IMR-90 (cell line): ENCODE measurements at regions not wholly inside any gene's neighbourhood (a gene's known extent, or its start where the extent isn't known, plus 50 kb on each side); places are given as distances from the start of the nearest gene placed in this dataset.
"Not testable (repeated sequence)": the region's sequence is repeated elsewhere in the genome, so short reads cannot be mapped to it uniquely, and the experiment has no call there.

Source experiments
- ATAC-seq: fragments of 200-7000 bp; cut with Tn5 transposase; 2 replicates; pipeline ENCODE4 v1.9.1; 2020; ENCODE audit warnings: low read depth, mild to moderate bottlenecking, moderate library complexity
- BruUV-seq: library from RNA; stranded (reverse); fragments of 400-500 nt; replicated peaks from 2 replicates; lab custom pipeline; 2021; lab: Mats Ljungman, UMichigan
- CTCF ChIA-PET: fragments of 300-600 bp; formaldehyde crosslinking; extraction: SDS; loops from one replicate; lab custom pipeline; 2021; ENCODE audit warnings: antibody characterized with exemption; lab: Yijun Ruan, JAX
- POLR2A ChIA-PET: fragments of 300-600 bp; sonication (Branson Sonifier 250); formaldehyde crosslinking; loops from one replicate; lab custom pipeline; 2022; ENCODE audit warnings: antibody characterized with exemption; ENCODE audit not compliant: unreplicated experiment; lab: Charles Lee
- DNase-seq: peaks from one replicate; pipeline ENCODE4 v3.0.0; 2013
- H2AFZ ChIP-seq: replicated peaks from 2 replicates; pipeline ENCODE3; 2013; ENCODE audit warnings: low read length, mild to moderate bottlenecking; ENCODE audit not compliant: poor library complexity
- H2AK5ac ChIP-seq: 2 replicates; pipeline ENCODE4 v1.6.1; 2013; ENCODE audit warnings: low read depth, low read length, inconsistent platforms
- H2AK9ac ChIP-seq: replicated peaks from 2 replicates; pipeline ENCODE3; 2013; ENCODE audit warnings: mild to moderate bottlenecking, low read depth, low read length, moderate library complexity; ENCODE audit not compliant: poor library complexity
- H2BK120ac ChIP-seq: 2 replicates; pipeline ENCODE4 v1.6.1; 2013; ENCODE audit warnings: low read depth, low read length, inconsistent platforms
- H2BK15ac ChIP-seq: 3 replicates; pipeline ENCODE4 v1.6.1; 2013; ENCODE audit warnings: low read depth, low read length, inconsistent platforms
- H2BK20ac ChIP-seq: 2 replicates; pipeline ENCODE4 v1.6.1; 2013; ENCODE audit warnings: low read depth, mild to moderate bottlenecking, inconsistent platforms, low read length, moderate library complexity
- H2BK5ac ChIP-seq: 2 replicates; pipeline ENCODE4 v1.6.1; 2013; ENCODE audit warnings: mild to moderate bottlenecking, low read depth, low read length, inconsistent platforms; ENCODE audit not compliant: poor library complexity, severe bottlenecking
- H3K14ac ChIP-seq: replicated peaks from 2 replicates; pipeline ENCODE4 v1.6.1; 2013; ENCODE audit warnings: low read depth, low read length, inconsistent platforms
- H3K18ac ChIP-seq: 2 replicates; pipeline ENCODE4 v1.6.1; 2013; ENCODE audit warnings: low read depth, low read length, control low read depth
- H3K23ac ChIP-seq: 2 replicates; pipeline ENCODE4 v1.6.1; 2013; ENCODE audit warnings: low read depth, low read length, inconsistent platforms
- H3K27ac ChIP-seq: 2 replicates; pipeline ENCODE4 v1.5.1; 2013; ENCODE audit warnings: mild to moderate bottlenecking, control low read depth, low read length; ENCODE audit not compliant: insufficient read depth
- H3K27me3 ChIP-seq: 2 replicates; pipeline ENCODE4 v1.6.1; 2013; ENCODE audit warnings: low read length; ENCODE audit not compliant: control insufficient read depth, insufficient read depth
- H3K36me3 ChIP-seq: 2 replicates; pipeline ENCODE4 v1.6.1; 2013; ENCODE audit warnings: low read length, mixed read lengths; ENCODE audit not compliant: control insufficient read depth, insufficient read depth
- H3K4ac ChIP-seq: 2 replicates; pipeline ENCODE4 v1.6.1; 2013; ENCODE audit warnings: low read depth, low read length, inconsistent platforms
- H3K4me1 ChIP-seq: 2 replicates; pipeline ENCODE4 v1.6.1; 2013; ENCODE audit warnings: low read length, mixed read lengths; ENCODE audit not compliant: control insufficient read depth, insufficient read depth
- H3K4me2 ChIP-seq: 2 replicates; pipeline ENCODE4 v1.6.1; 2013; ENCODE audit warnings: low read depth, mild to moderate bottlenecking, control low read depth, low read length, moderate library complexity
- H3K4me3 ChIP-seq: 2 replicates; pipeline ENCODE4 v1.5.1; 2013; ENCODE audit warnings: low read depth, mild to moderate bottlenecking, control low read depth, low read length, moderate library complexity; ENCODE audit not compliant: insufficient read depth
- H3K56ac ChIP-seq: 2 replicates; pipeline ENCODE4 v1.6.1; 2013; ENCODE audit warnings: low read length, inconsistent platforms; ENCODE audit not compliant: insufficient read depth; ENCODE audit errors: extremely low read depth
- H3K79me1 ChIP-seq, 2 experiments: 2 replicates each; pipeline ENCODE4 v1.6.1; 2013; ENCODE audit warnings: low read length in 2 of 2, inconsistent platforms in 1 of 2, low read depth in 1 of 2
- H3K9ac ChIP-seq: 2 replicates; pipeline ENCODE4 v1.6.1; 2013; ENCODE audit warnings: low read depth, low read length, control low read depth
- H3K9me1 ChIP-seq: 2 replicates; pipeline ENCODE4 v1.6.1; 2013; ENCODE audit warnings: low read length, inconsistent platforms; ENCODE audit not compliant: insufficient read depth
- H3K9me3 ChIP-seq: 2 replicates; pipeline ENCODE4 v1.6.1; 2013; ENCODE audit warnings: low read length; ENCODE audit not compliant: control insufficient read depth, insufficient read depth
- H4K20me1 ChIP-seq: 2 replicates; pipeline ENCODE4 v1.6.1; 2013; ENCODE audit warnings: low read length, inconsistent platforms; ENCODE audit not compliant: insufficient read depth
- H4K5ac ChIP-seq: 2 replicates; pipeline ENCODE4 v1.6.1; 2013; ENCODE audit warnings: mild to moderate bottlenecking, low read depth, low read length, control low read depth
- H4K8ac ChIP-seq, 2 experiments: 2 replicates each; pipeline ENCODE4 v1.6.1; 2013; ENCODE audit warnings: low read depth in 2 of 2, low read length in 2 of 2, control low read depth in 1 of 2, inconsistent platforms in 1 of 2
- H4K91ac ChIP-seq: 2 replicates; pipeline ENCODE4 v1.6.1; 2013; ENCODE audit warnings: low read depth, low read length, inconsistent platforms; ENCODE audit not compliant: insufficient read depth
- BHLHE40 ChIP-seq: fragments of 150-350 bp; IDR thresholded peaks from 2 replicates; pipeline ENCODE4 v1.6.1; 2016; ENCODE audit warnings: mild to moderate bottlenecking, low read depth, low read length
- CEBPB ChIP-seq: IDR thresholded peaks from 2 replicates; pipeline ENCODE4 v1.6.1; 2012; ENCODE audit warnings: low read depth, low read length, improper control_type of control experiment
- CHD1 ChIP-seq: IDR thresholded peaks from 2 replicates; pipeline ENCODE4 v1.6.1; 2012; ENCODE audit warnings: low read depth, low read length, improper control_type of control experiment
- ELK1 ChIP-seq: fragments of 150-350 bp; IDR thresholded peaks from 2 replicates; pipeline ENCODE4 v1.6.1; 2016; ENCODE audit warnings: low read depth, mild to moderate bottlenecking, low read length, moderate library complexity, borderline replicate concordance
- FOS ChIP-seq: fragments of 150-350 bp; IDR thresholded peaks from 2 replicates; pipeline ENCODE4 v1.6.1; 2016; ENCODE audit warnings: low read depth, low read length
- MAFK ChIP-seq: IDR thresholded peaks from 2 replicates; pipeline ENCODE4 v1.6.1; 2012; ENCODE audit warnings: low read depth, low read length, improper control_type of control experiment
- MXI1 ChIP-seq: IDR thresholded peaks from 2 replicates; pipeline ENCODE4 v1.6.1; 2012; ENCODE audit warnings: low read depth, mild to moderate bottlenecking, low read length, moderate library complexity, borderline replicate concordance
- POLR2A ChIP-seq: IDR thresholded peaks from 2 replicates; pipeline ENCODE4 v1.6.1; 2012; ENCODE audit warnings: mild to moderate bottlenecking, low read depth, low read length
- RCOR1 ChIP-seq: IDR thresholded peaks from 2 replicates; pipeline ENCODE4 v1.6.1; 2012; ENCODE audit warnings: mild to moderate bottlenecking, low read length, improper control_type of control experiment; ENCODE audit not compliant: insufficient replicate concordance
- RFX5 ChIP-seq: IDR thresholded peaks from 2 replicates; pipeline ENCODE4 v1.8.0; 2012; ENCODE audit warnings: low read depth, mild to moderate bottlenecking, low read length, moderate library complexity
- SMC3 ChIP-seq: fragments of 150-350 bp; IDR thresholded peaks from 2 replicates; pipeline ENCODE4 v1.6.1; 2016; ENCODE audit warnings: low read depth, mild to moderate bottlenecking, antibody characterized with exemption, low read length, moderate library complexity
- WGBS, 2 experiments: methylation state at CpG; one replicate each; pipeline versions ENCODE4 v1.1.5 to v1.1.7; 2013; ENCODE audit warnings: missing lambda C conversion rate in 2 of 2; ENCODE audit not compliant: insufficient read length in 1 of 2; ENCODE audit errors: extremely low coverage in 2 of 2; 5-methylcytosine and 5-hydroxymethylcytosine counted together
- dilution Hi-C: fragments of 300-500 bp; cut with HindIII; formaldehyde crosslinking; loops from one replicate; pipeline ENCODE4 v1.14.3; 2018; ENCODE audit warnings: low sequenced_read_pairs; ENCODE audit not compliant: unreplicated experiment
- in situ Hi-C: fragments of 300-500 bp; cut with MboI; formaldehyde crosslinking; loops from 3 replicates; pipeline ENCODE4 v1.14.3; 2019; ENCODE audit warnings: low sequenced_read_pairs, inconsistent platforms, mixed read lengths
- intact Hi-C: fragments of 100-400 bp; cut with micrococcal nuclease; formaldehyde crosslinking; loops from 2 replicates; pipeline ENCODE4 v1.10.0; 2022

DNA sequence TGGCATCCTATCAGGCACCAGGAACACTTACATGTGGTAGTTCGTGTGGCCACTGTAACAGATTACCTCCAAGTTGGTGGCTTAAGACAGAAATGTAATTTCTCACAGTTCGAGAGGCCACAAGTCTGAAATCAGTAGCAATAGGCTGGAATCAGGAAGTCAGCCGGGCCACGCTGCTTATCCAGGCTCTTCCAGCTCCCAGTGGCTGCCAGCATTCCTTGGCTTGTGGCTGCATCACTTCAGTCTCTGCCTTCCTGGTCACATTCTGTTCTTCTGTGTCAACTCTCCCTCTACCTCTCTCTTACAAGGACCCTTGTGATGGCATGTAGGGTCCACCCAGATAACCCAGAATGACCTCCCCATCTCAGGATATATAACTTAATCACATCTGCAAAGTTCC is 78.7 kb upstream of the MSX2 start:
- ATAC-seq: no peak

DNA sequence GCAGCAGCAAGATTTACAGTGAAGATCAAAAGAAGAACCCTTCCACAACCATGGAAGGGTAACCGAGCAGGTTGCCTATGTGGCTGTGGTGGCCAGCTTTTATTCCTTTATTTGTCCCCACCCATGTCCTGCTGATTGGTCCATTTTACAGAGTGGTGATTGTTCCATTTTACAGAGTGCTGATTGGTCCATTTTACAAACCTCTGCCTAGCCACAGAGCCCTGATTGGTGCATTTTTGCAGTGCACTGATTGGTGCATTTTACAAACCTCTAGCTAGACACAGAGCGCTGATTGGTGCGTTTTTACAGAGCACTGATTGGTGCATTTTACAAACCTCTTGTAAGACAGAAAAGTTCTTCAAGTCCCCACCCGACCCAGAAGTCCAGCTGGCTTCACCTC is 75.8 kb upstream of the MSX2 start:
- H4K5ac ChIP-seq, H3K4me1 ChIP-seq, H4K20me1 ChIP-seq, H3K4ac ChIP-seq, H3K36me3 ChIP-seq, H3K56ac ChIP-seq, CTCF ChIA-PET, H3K9me1 ChIP-seq, intact Hi-C loops, H2AK5ac ChIP-seq, H3K14ac ChIP-seq, H3K23ac ChIP-seq, H4K8ac ChIP-seq, H2BK15ac ChIP-seq, dilution Hi-C loops, H2AK9ac ChIP-seq, BruUV-seq, H3K27me3 ChIP-seq, H3K9me3 ChIP-seq, H3K4me3 ChIP-seq, ATAC-seq, H3K27ac ChIP-seq, H3K9ac ChIP-seq, H2BK20ac ChIP-seq, H2AFZ ChIP-seq, H3K18ac ChIP-seq, H3K4me2 ChIP-seq, POLR2A ChIA-PET, H2BK120ac ChIP-seq, in situ Hi-C loops, H4K91ac ChIP-seq, H2BK5ac ChIP-seq, H3K79me1 ChIP-seq, DNase-seq: not testable (repeated sequence)
- no CpG with 5 or more reads among the region's 4 CpGs for WGBS, 2 experiments

More for the DNA sequence above, 78.7 kb upstream of the MSX2 start:
- dilution Hi-C loops (no loop called here), in situ Hi-C loops (no loop called here), intact Hi-C loops (no loop called here)
- no TSS peak for BruUV-seq
- ChIA-PET POLR2A (no interaction called here), CTCF (no interaction called here)
- DNase-seq: no peak
- H2BK20ac ChIP-seq: no peak overlapping the region
- no peaks in the 10 kb centered on the region for H3K79me1 ChIP-seq
- no peak overlapping the region for H3K4me2 ChIP-seq
- H3K23ac ChIP-seq: no peak overlapping the region
- H3K4ac ChIP-seq: no peak overlapping the region
- TF ChIP-seq FOS (no peak), BHLHE40 (no peak), RFX5 (no peak), MXI1 (no peak), POLR2A (no peak), SMC3 (no peak), ELK1 (no peak), CHD1 (no peak), RCOR1 (no peak), MAFK (no peak), CEBPB (no peak)
- H2AK9ac ChIP-seq: no peak overlapping the region
- no peaks in the 10 kb centered on the region for H3K36me3 ChIP-seq
- no peak overlapping the region for H3K18ac ChIP-seq
- no peak overlapping the region for H4K5ac ChIP-seq
- peaks cover 9% of the 10 kb centered on the region for H3K9me3 ChIP-seq
- no peak overlapping the region for H3K9ac ChIP-seq
- no peak overlapping the region for H2BK120ac ChIP-seq
- no peaks in the 10 kb centered on the region for H3K4me1 ChIP-seq
- no peaks in the 10 kb centered on the region for H4K20me1 ChIP-seq
- H2BK5ac ChIP-seq: no peak overlapping the region
- no peak overlapping the region for H2AK5ac ChIP-seq
- no peak overlapping the region for H4K91ac ChIP-seq
- no peak overlapping the region for H4K8ac ChIP-seq
- no peak overlapping the region for H2BK15ac ChIP-seq
- no CpG with 5 or more reads among the region's 4 CpGs for WGBS, 2 experiments
- no peak overlapping the region for H3K27ac ChIP-seq
- H3K9me1 ChIP-seq: no peaks in the 10 kb centered on the region
- H3K14ac ChIP-seq: no peak overlapping the region
- no peak overlapping the region for H3K56ac ChIP-seq
- H2AFZ ChIP-seq: no peak overlapping the region
- H3K4me3 ChIP-seq: no peak overlapping the region
- H3K27me3 ChIP-seq: no peaks in the 10 kb centered on the region
